ENCODE measurements at regions not wholly inside any gene's neighbourhood (a gene's known extent, or its start where the extent isn't known, plus 50 kb on each side); places are given as distances from the start of the nearest gene placed in this dataset.

GRCh38 chr9:120289098-120289497 is 290.9 kb downstream of the CDK5RAP2 start:
- no peaks in the 10 kb centered on the region for H3K36me3 ChIP-seq (ENCODE audit: control insufficient read depth in 4 of 4, insufficient read depth in 3 of 4, low read depth in 1 of 4, low read length in 3 of 4)
- DNase-seq (ENCODE audit: low spot score), result no peak
- TF ChIP-seq HNF4A (conservative IDR thresholded peaks at IDR 0.05) (no peak), RXRA (IDR thresholded peaks at IDR 0.05) (no peak), TAF1 (conservative IDR thresholded peaks at IDR 0.05) (no peak), HNF4G (IDR thresholded peaks at IDR 0.05) (no peak), CTCF (IDR thresholded peaks at IDR 0.05; ENCODE audit: low read depth, low read length, missing input control) (no peak), EGR1 (IDR thresholded peaks at IDR 0.05; ENCODE audit: low read depth in 2 of 2) (no peak), GABPA (IDR thresholded peaks at IDR 0.05 in 1 of 2, conservative IDR thresholded peaks at IDR 0.05 in 1 of 2) (no peak), YY1 (IDR thresholded peaks at IDR 0.05) (no peak), MAX (IDR thresholded peaks at IDR 0.05) (no peak), FOXA2 (IDR thresholded peaks at IDR 0.05) (no peak), SP1 (IDR thresholded peaks at IDR 0.05) (no peak), ZBTB33 (IDR thresholded peaks at IDR 0.05) (no peak), REST (IDR thresholded peaks at IDR 0.05) (no peak), JUND (IDR thresholded peaks at IDR 0.05) (no peak), FOXA1 (IDR thresholded peaks at IDR 0.05) (no peak)

GRCh38 chr9:120286530-120286929 is 293.4 kb downstream of the CDK5RAP2 start:
- Histone ChIP-seq H3K4me3 (ENCODE audit: low read depth in 1 of 3, low read length in 3 of 3) (no peak overlapping the region), H3K36me3 (ENCODE audit: control insufficient read depth in 4 of 4, insufficient read depth in 3 of 4, low read depth in 1 of 4, low read length in 3 of 4) (no peaks in the 10 kb centered on the region), H3K27ac (ENCODE audit: low read depth in 1 of 2, low read length in 2 of 2) (no peak overlapping the region), H3K4me1 (ENCODE audit: control insufficient read depth in 4 of 4, insufficient read depth in 4 of 4, low read length in 3 of 4) (no peaks in the 10 kb centered on the region), H3K9me3 (ENCODE audit: control insufficient read depth in 4 of 4, low read length in 3 of 4) (no peaks in the 10 kb centered on the region), H3K9ac (ENCODE audit: low read depth in 1 of 2, low read length in 2 of 2) (no peak overlapping the region), H3K27me3 (ENCODE audit: control insufficient read depth in 4 of 4, insufficient read depth in 4 of 4, low read length in 3 of 4) (no peaks in the 10 kb centered on the region)
- WGBS, result 88% methylated on average over 3 of the region's 3 CpGs
- DNase-seq (ENCODE audit: low spot score), result no peak
- TF ChIP-seq FOXA2 (IDR thresholded peaks at IDR 0.05) (no peak), JUND (IDR thresholded peaks at IDR 0.05) (no peak), SP1 (IDR thresholded peaks at IDR 0.05) (no peak), NR2F2 (IDR thresholded peaks at IDR 0.05) (no peak), REST (IDR thresholded peaks at IDR 0.05) (no peak), YY1 (IDR thresholded peaks at IDR 0.05) (no peak), HNF4A (conservative IDR thresholded peaks at IDR 0.05) (no peak), GABPA (IDR thresholded peaks at IDR 0.05 in 1 of 2, conservative IDR thresholded peaks at IDR 0.05 in 1 of 2) (no peak), EGR1 (IDR thresholded peaks at IDR 0.05; ENCODE audit: low read depth in 2 of 2) (no peak), RXRA (IDR thresholded peaks at IDR 0.05) (no peak), TAF1 (conservative IDR thresholded peaks at IDR 0.05) (no peak), RAD21 (IDR thresholded peaks at IDR 0.05) (no peak), HNF4G (IDR thresholded peaks at IDR 0.05) (no peak), FOXA1 (IDR thresholded peaks at IDR 0.05) (no peak), ZBTB33 (IDR thresholded peaks at IDR 0.05) (no peak)

More at GRCh38 chr9:120289098-120289497, 290.9 kb downstream of the CDK5RAP2 start:
- Histone ChIP-seq H3K27me3 (ENCODE audit: control insufficient read depth in 4 of 4, insufficient read depth in 4 of 4, low read length in 3 of 4) (no peaks in the 10 kb centered on the region), H3K27ac (ENCODE audit: low read depth in 1 of 2, low read length in 2 of 2) (no peak overlapping the region), H3K9ac (ENCODE audit: low read depth in 1 of 2, low read length in 2 of 2) (no peak overlapping the region), H3K9me3 (ENCODE audit: control insufficient read depth in 4 of 4, low read length in 3 of 4) (peaks cover 0 to 1% (median 0%) of the 10 kb centered on the region in 4 donors), H3K4me1 (ENCODE audit: control insufficient read depth in 4 of 4, insufficient read depth in 4 of 4, low read length in 3 of 4) (no peaks in the 10 kb centered on the region), H3K4me3 (ENCODE audit: low read depth in 1 of 3, low read length in 3 of 3) (no peak overlapping the region)

All from liver (tissue), 8 donors.